NB4 (cell line): ENCODE measurements at regions not wholly inside any gene's neighbourhood (a gene's known extent, or its start where the extent isn't known, plus 50 kb on each side); places are given as distances from the start of the nearest gene placed in this dataset.

ENCODE experiments used
- DNase-seq: peaks from one replicate; pipeline ENCODE4 v3.0.0; 2010; ENCODE audit warnings: low read depth
- H3K4me3 ChIP-seq: one replicate; pipeline ENCODE4 v1.5.1; 2011; ENCODE audit warnings: mild to moderate bottlenecking, low read depth, low read length, moderate library complexity
- MYC ChIP-seq: IDR thresholded peaks from 2 replicates; pipeline ENCODE4 v1.6.1; 2011; ENCODE audit warnings: low read depth, low read length
- POLR2A ChIP-seq: IDR thresholded peaks from 2 replicates; pipeline ENCODE4 v1.6.1; 2011; ENCODE audit warnings: mild to moderate bottlenecking; ENCODE audit not compliant: insufficient read length; ENCODE audit errors: extremely low read depth
- TF ChIP-seq, protein P1 (sequence below): IDR thresholded peaks from 2 replicates; pipeline ENCODE4 v1.6.1; 2011; ENCODE audit warnings: low read depth, low read length
- TF ChIP-seq, protein P2 (sequence below): IDR thresholded peaks from one replicate; pipeline ENCODE4 v1.5.1; 2012; ENCODE audit warnings: low read depth, low read length

DNA sequence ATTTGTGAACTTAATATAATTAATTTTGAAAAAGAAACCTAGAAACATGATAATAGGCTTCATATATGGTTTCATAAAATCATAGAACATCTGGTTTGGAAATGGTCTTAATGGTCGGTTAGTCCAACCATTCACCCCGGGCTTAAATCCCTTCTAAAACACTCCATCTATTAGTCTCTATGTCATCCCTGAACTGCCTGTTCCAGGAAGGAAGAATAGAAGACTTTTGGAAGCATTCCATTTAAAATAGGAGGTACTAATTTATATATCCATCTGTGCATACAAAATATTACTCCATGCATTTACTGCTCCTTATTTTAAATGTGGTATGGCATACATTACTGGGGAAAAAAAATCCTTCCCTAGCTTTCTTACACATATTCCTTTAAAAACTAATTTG, 262.2 kb upstream of the DDX53 start:
- H3K4me3 ChIP-seq, result no peak overlapping the region
- no peak for DNase-seq
- TF ChIP-seq, protein P1, sequence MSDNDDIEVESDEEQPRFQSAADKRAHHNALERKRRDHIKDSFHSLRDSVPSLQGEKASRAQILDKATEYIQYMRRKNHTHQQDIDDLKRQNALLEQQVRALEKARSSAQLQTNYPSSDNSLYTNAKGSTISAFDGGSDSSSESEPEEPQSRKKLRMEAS, result no peak
- TF ChIP-seq POLR2A, result no peak
- no peak for TF ChIP-seq MYC
- TF ChIP-seq, protein P2, sequence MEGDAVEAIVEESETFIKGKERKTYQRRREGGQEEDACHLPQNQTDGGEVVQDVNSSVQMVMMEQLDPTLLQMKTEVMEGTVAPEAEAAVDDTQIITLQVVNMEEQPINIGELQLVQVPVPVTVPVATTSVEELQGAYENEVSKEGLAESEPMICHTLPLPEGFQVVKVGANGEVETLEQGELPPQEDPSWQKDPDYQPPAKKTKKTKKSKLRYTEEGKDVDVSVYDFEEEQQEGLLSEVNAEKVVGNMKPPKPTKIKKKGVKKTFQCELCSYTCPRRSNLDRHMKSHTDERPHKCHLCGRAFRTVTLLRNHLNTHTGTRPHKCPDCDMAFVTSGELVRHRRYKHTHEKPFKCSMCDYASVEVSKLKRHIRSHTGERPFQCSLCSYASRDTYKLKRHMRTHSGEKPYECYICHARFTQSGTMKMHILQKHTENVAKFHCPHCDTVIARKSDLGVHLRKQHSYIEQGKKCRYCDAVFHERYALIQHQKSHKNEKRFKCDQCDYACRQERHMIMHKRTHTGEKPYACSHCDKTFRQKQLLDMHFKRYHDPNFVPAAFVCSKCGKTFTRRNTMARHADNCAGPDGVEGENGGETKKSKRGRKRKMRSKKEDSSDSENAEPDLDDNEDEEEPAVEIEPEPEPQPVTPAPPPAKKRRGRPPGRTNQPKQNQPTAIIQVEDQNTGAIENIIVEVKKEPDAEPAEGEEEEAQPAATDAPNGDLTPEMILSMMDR, result no peak

DNA sequence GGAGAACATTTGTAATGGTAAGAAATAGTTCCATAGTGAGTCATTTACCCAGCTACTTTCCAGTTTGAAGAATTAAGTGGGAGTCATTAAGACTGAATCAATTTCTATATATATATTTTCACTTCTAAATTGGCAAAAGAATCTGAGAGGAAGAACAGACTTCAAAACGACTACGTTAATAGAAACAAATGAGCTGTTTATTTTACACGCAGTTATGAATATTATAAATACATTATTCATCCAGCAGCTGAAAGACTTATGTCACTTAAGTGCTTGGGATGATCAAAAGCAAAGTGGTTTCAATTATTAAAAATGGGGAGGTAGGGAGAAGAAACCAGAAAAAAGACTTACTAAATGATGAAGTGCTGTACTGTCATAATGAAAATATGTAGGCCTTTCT, 260.5 kb upstream of the DDX53 start:
- DNase-seq, result no peak
- TF ChIP-seq POLR2A, result no peak
- TF ChIP-seq MYC, result no peak
- TF ChIP-seq, protein P1, result no peak
- TF ChIP-seq, protein P2, result no peak
- H3K4me3 ChIP-seq, result no peak overlapping the region

DNA sequence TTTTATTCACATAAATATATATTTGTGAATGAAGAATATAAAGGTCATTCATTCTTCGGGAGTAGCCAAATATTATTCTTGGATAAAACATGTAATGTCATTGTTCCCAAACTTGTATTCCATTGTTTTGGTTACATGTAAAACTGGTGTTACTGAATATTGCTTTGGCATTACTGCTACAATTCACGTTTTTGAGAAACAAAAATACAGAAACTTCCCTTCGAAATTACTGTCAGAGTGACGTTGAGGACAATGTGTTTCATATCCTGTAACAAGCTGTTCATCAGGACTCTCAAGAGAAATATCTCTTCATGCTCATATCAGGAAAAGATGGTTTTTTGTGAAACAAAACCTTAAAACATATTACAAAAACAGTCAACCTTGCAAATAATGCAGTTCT, 258.9 kb upstream of the DDX53 start:
- H3K4me3 ChIP-seq, result no peak overlapping the region
- DNase-seq, result no peak
- TF ChIP-seq POLR2A, result no peak
- TF ChIP-seq, protein P1, result no peak
- no peak for TF ChIP-seq MYC
- TF ChIP-seq, protein P2, result no peak

DNA sequence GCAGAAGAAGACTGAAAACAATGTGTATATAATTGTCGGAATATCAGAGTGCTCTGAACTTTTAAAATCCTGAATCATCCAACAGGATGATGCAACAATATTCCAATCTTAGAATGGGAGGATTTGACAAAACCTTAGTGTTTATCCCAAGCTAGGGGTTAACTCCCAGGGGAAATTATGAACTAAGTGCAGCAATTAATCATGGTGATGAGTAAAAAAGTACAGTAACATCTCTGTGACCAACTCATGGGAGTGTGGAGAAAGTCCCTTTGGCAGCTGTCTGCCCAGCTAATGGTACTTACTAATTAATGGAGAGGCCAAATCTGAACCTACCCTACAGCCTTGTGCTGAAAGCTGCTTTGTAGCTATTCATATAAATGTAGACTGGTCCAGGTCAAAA, 257.6 kb upstream of the DDX53 start:
- DNase-seq, result no peak
- H3K4me3 ChIP-seq, result no peak overlapping the region
- TF ChIP-seq, protein P2, result no peak
- no peak for TF ChIP-seq POLR2A
- TF ChIP-seq, protein P1, result no peak
- TF ChIP-seq MYC, result no peak

DNA sequence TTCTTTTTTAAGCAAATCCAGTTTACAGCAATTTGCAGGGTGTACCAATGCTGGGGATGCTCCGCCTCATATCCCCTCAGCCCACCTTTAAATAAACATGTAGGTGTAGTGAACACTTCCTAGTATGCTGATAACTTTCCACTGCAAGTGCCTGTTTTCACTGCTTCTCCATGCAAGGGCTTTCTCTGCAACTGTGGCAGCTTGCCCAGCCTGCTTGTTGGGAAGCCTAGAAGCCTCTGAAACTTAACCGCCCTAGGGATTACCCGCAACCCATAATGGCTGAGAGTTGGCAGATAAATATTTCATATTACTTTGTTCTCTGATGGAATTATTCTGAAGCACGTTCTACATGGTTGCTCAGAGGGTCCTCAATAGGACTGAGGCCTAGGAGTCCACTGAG, 253.7 kb upstream of the DDX53 start:
- TF ChIP-seq, protein P1, result no peak
- TF ChIP-seq MYC, result no peak
- no peak for TF ChIP-seq POLR2A
- TF ChIP-seq, protein P2, result no peak
- no peak overlapping the region for H3K4me3 ChIP-seq
- no peak for DNase-seq
